Stomach (tissue), 8 donors: ENCODE measurements at regions not wholly inside any gene's neighbourhood (a gene's known extent, or its start where the extent isn't known, plus 50 kb on each side); places are given as distances from the start of the nearest gene placed in this dataset.

ENCODE experiments used
- DNase-seq, 2 donors: peaks; one replicate each; pipeline versions ENCODE4 v3.0.0 to v3.0.0-alpha.2; 2013 to 2019
- H3K27ac ChIP-seq, 5 donors: fragments of 200-600 bp in 4 of 5; sonication (generic) in 4 of 5; one replicate each; pipeline ENCODE4 v1.5.1; 2013 to 2019; ENCODE audit warnings: mild to moderate bottlenecking in 1 of 5, moderate library complexity in 1 of 5
- H3K27me3 ChIP-seq, 3 donors: fragments of 200-600 bp; sonication (generic); one replicate each; pipeline ENCODE4 v1.5.1; 2017 to 2019; ENCODE audit warnings: mixed run types in 1 of 3
- H3K36me3 ChIP-seq, 4 donors: fragments of 200-600 bp; sonication (generic); 1 replicate in 3 of 4; 2 replicates in 1 of 4; pipeline ENCODE4 v1.5.1; 2016 to 2019
- H3K4me1 ChIP-seq, 4 donors: fragments of 200-600 bp; sonication (generic); one replicate each; pipeline ENCODE4 v1.5.1; 2016 to 2019
- H3K4me3 ChIP-seq, 4 donors: fragments of 200-600 bp; sonication (generic) in 3 of 4; one replicate each; pipeline ENCODE4 v1.5.1; 2016 to 2019; ENCODE audit warnings: mild to moderate bottlenecking in 1 of 4
- H3K9me3 ChIP-seq, 4 donors: fragments of 200-600 bp; sonication (generic); one replicate each; pipeline ENCODE4 v1.5.1; 2016 to 2019
- CTCF ChIP-seq, 7 experiments: fragments of 450-650 bp in 4 of 7; fragments of 200-600 bp in 3 of 7; sonication (generic) in 3 of 7; IDR thresholded peaks; one replicate each; pipeline ENCODE4 v1.5.1; 2016 to 2019; ENCODE audit warnings: antibody characterized with exemption in 7 of 7, control low read depth in 2 of 7, mild to moderate bottlenecking in 1 of 7
- EP300 ChIP-seq: sonication (generic); formaldehyde crosslinking; IDR thresholded peaks from one replicate; pipeline ENCODE4 v1.6.1; 2017; ENCODE audit warnings: antibody characterized with exemption
- POLR2A ChIP-seq, 4 donors: fragments of 450-650 bp; IDR thresholded peaks; one replicate each; pipeline ENCODE4 v1.6.1; 2016; ENCODE audit warnings: antibody characterized with exemption in 4 of 4, control low read depth in 2 of 4, mild to moderate bottlenecking in 1 of 4, moderate library complexity in 1 of 4
- POLR2AphosphoS5 ChIP-seq, 3 donors: sonication (generic); formaldehyde crosslinking; IDR thresholded peaks; one replicate each; pipeline ENCODE4 v1.6.1; 2016; ENCODE audit warnings: antibody characterized with exemption in 3 of 3
- WGBS, 5 donors: extraction: QIAGEN DNeasy Blood & Tissue Kit in 3 of 5; methylation state at CpG; one replicate each; pipeline versions ENCODE4 v1.1.5 to v1.1.7; 2013 to 2018; 5-methylcytosine and 5-hydroxymethylcytosine counted together
- intact Hi-C: fragments of 100-400 bp; cut with DNase I; formaldehyde crosslinking; loops from one replicate; pipeline ENCODE4 v1.15.1; 2023; ENCODE audit warnings: low total_unique reads
- donor health status: healthy with polysubstance abuse.
- donor health status: Bipolar disorder and iron deficiency.
- donor health status: healthy.

- no peak overlapping the region for H3K4me3 ChIP-seq
- H3K36me3 ChIP-seq = no peaks in the 10 kb centered on the region
- intact Hi-C loops = no loop called here
- H3K27me3 ChIP-seq = peaks cover 0 to 9% (median 0%) of the 10 kb centered on the region in 3 donors
- no peaks in the 10 kb centered on the region for H3K4me1 ChIP-seq
- DNase-seq = no peak
- no peak overlapping the region for H3K27ac ChIP-seq
- H3K9me3 ChIP-seq = no peaks in the 10 kb centered on the region
- TF ChIP-seq POLR2A (IDR thresholded peaks at IDR 0.05) = no peak
- no peak for TF ChIP-seq POLR2AphosphoS5 (IDR thresholded peaks at IDR 0.05)
- no peak for TF ChIP-seq CTCF (IDR thresholded peaks at IDR 0.05)
- TF ChIP-seq EP300 = no peak
- 43 to 63% (median 58%) methylated on average over 2 of the region's 2 CpGs for WGBS, 5 donors
Measured at GRCh38 chr10:130983749-130984148, 327.8 kb downstream of the TCERG1L start.

GRCh38 chr10:130984686-130985085, 326.8 kb downstream of the TCERG1L start:
- 77 to 89% (median 80%) methylated on average over 3 of the region's 3 CpGs for WGBS, 5 donors
- no peak for TF ChIP-seq EP300
- no peak for TF ChIP-seq CTCF (IDR thresholded peaks at IDR 0.05)
- no peaks in the 10 kb centered on the region for H3K4me1 ChIP-seq
- intact Hi-C loops = no loop called here
- H3K27ac ChIP-seq = no peak overlapping the region
- no peak overlapping the region for H3K4me3 ChIP-seq
- DNase-seq = no peak
- H3K27me3 ChIP-seq = peaks cover 0 to 15% (median 0%) of the 10 kb centered on the region in 3 donors
- no peaks in the 10 kb centered on the region for H3K36me3 ChIP-seq
- no peaks in the 10 kb centered on the region for H3K9me3 ChIP-seq

DNA sequence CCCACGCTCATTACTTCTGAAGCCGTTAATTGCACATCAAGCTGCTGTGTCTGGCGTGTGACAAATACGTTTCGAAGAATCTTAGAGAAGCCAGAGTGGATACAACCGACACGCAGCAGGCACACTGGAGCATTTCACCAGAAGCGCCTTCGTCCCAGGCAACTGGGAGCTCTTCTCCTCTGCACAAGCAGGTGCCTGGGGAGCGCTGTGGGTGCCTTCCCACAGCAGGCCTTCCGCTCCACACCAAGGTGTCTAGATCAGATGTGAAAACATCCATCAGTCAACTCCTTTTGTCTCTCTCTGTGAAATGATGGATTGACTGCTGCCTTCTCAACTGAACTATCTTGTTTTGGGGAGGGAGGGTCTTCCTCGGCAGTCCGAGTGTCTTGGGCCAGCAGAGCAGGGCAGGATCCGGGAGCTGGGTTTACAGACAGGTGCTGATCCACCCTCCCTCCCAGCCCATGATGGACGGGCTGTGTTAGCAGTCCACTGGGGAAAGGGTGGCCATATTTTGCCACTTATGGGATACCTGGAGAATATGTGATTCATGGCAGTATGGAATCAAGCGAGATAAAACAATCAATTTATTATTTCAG, 326.3 kb downstream of the TCERG1L start:
- WGBS, 5 donors = 80 to 90% (median 83%) methylated on average over 16 of the region's 16 CpGs
- no peaks in the 10 kb centered on the region for H3K9me3 ChIP-seq
- H3K27me3 ChIP-seq = peaks cover 0 to 15% (median 0%) of the 10 kb centered on the region in 3 donors
- H3K27ac ChIP-seq = no peak overlapping the region
- H3K36me3 ChIP-seq = no peaks in the 10 kb centered on the region
- H3K4me1 ChIP-seq = no peaks in the 10 kb centered on the region
- intact Hi-C loops = no loop called here
- no peak overlapping the region for H3K4me3 ChIP-seq
- TF ChIP-seq CTCF (IDR thresholded peaks at IDR 0.05) = no peak
- no peak for TF ChIP-seq POLR2AphosphoS5 (IDR thresholded peaks at IDR 0.05)
- DNase-seq = no peak

GRCh38 chr10:130986846-130987245, 324.7 kb downstream of the TCERG1L start:
- WGBS, 5 donors = 75 to 89% (median 77%) methylated on average over 4 of the region's 4 CpGs
- Histone ChIP-seq H3K27me3 (peaks cover 0 to 15% (median 0%) of the 10 kb centered on the region in 3 donors), H3K9me3 (no peaks in the 10 kb centered on the region), H3K4me3 (no peak overlapping the region), H3K4me1 (no peaks in the 10 kb centered on the region), H3K27ac (no peak overlapping the region), H3K36me3 (no peaks in the 10 kb centered on the region)
- intact Hi-C loops = no loop called here
- no peak for DNase-seq
- no peak for TF ChIP-seq EP300
- TF ChIP-seq POLR2AphosphoS5 (IDR thresholded peaks at IDR 0.05) = no peak
- TF ChIP-seq POLR2A (IDR thresholded peaks at IDR 0.05) = no peak
- no peak for TF ChIP-seq CTCF (IDR thresholded peaks at IDR 0.05)
